Prostate gland (tissue), 2 donors: ENCODE measurements at regions not wholly inside any gene's neighbourhood (a gene's known extent, or its start where the extent isn't known, plus 50 kb on each side); places are given as distances from the start of the nearest gene placed in this dataset.

Experiments
- CTCF ChIP-seq, 4 experiments: fragments of 200-600 bp in 2 of 4; fragments of 450-650 bp in 2 of 4; sonication (generic) in 2 of 4; IDR thresholded peaks; 1 replicate in 3 of 4; 2 replicates in 1 of 4; pipeline ENCODE4 v1.5.1; 2016 to 2019; ENCODE audit warnings: antibody characterized with exemption in 4 of 4, mild to moderate bottlenecking in 2 of 4, moderate library complexity in 2 of 4
- POLR2AphosphoS5 ChIP-seq: sonication (generic); formaldehyde crosslinking; IDR thresholded peaks from one replicate; pipeline ENCODE4 v1.6.1; 2017; ENCODE audit warnings: antibody characterized with exemption

- TF ChIP-seq CTCF (IDR thresholded peaks at IDR 0.05): no peak
- TF ChIP-seq POLR2AphosphoS5: no peak
These were observed 1104.2 kb upstream of the TMPRSS15 start for GRCh38 chr21:19507682-19508260.
